OCI-LY7 (cell line): ENCODE measurements at regions not wholly inside any gene's neighbourhood (a gene's known extent, or its start where the extent isn't known, plus 50 kb on each side); places are given as distances from the start of the nearest gene placed in this dataset.

Experiments used
- CTCF ChIP-seq: fragments of 200-600 bp; sonication (generic); conservative IDR thresholded peaks from 2 replicates; pipeline ENCODE4 v1.5.1; 2014; ENCODE audit warnings: mild to moderate bottlenecking, antibody characterized with exemption, low read length, moderate library complexity, mixed read lengths
- EZH2phosphoT487 ChIP-seq: fragments of 200-600 bp; sonication (generic); IDR thresholded peaks from 2 replicates; pipeline ENCODE4 v1.6.1; 2018; ENCODE audit warnings: low read depth, borderline replicate concordance, mild to moderate bottlenecking, mixed run types, antibody characterized with exemption, low read length, moderate library complexity, mixed read lengths

- TF ChIP-seq CTCF (no peak), EZH2phosphoT487 (no peak)
Observed at GRCh38 chr4:159856451-159856850, 753.6 kb downstream of the RAPGEF2 start.
